ENCODE measurements at regions not wholly inside any gene's neighbourhood (a gene's known extent, or its start where the extent isn't known, plus 50 kb on each side); places are given as distances from the start of the nearest gene placed in this dataset.

GRCh38 chr5:56468277-56468676 is 235.1 kb upstream of the ANKRD55 start:
- DNase-seq (no peak), ATAC-seq (no peak)
- intact Hi-C loops (cut with DNase I, micrococcal nuclease): no loop called here
- Mint-ChIP-seq H3K36me3 (ENCODE audit: low read depth) (no peaks in the 10 kb centered on the region), H3K9me3 (ENCODE audit: low read depth) (no peaks in the 10 kb centered on the region), H3K4me1 (no peaks in the 10 kb centered on the region), H3K27me3 (no peaks in the 10 kb centered on the region), H3K27ac (no peak overlapping the region), H3K4me3 (no peak overlapping the region)
- ChIA-PET POLR2A (no interaction called here), CTCF (interaction anchor here (0.6 to 0.8 kb wide), 2 partner anchors 11 to 335 kb away, joined by 3 to 4 read pairs; no protein-coding TSS in a partner anchor)

DNA sequence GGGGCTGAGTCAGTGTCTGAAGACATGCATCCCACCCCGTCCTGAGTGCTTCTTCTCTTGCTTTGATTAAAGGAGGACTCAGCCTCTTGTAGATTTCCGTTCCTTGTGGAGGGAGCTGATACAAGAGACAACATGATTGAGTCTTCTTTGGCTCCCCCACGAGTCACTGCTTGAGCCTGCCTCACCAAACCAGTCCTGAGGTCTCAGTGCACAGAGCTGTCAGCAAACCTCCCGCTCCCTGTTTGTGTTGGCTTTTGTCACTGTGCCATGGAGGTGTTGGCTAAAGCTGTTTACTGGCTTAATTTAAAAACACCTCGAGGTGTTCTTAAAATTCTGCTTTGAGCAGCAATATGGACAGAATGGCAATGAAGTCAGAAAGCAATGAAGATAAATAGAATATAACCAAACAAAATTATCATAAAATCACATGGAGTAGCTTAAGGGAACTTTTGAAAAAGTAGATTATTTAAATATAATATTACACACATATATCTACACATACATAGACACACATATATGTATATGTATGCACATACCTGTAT is 234.1 kb upstream of the ANKRD55 start:
- no peak overlapping the region for H3K27ac Mint-ChIP-seq
- H3K4me3 Mint-ChIP-seq: no peak overlapping the region
- DNase-seq: no peak
- intact Hi-C loops (cut with DNase I, micrococcal nuclease): no loop called here
- CTCF ChIA-PET: interaction anchor here (0.8 to 1.0 kb wide), 3 partner anchors 10 to 106 kb away, joined by 3 read pairs; no protein-coding TSS in a partner anchor
- H3K36me3 Mint-ChIP-seq (ENCODE audit: low read depth): no peaks in the 10 kb centered on the region
- H3K9me3 Mint-ChIP-seq (ENCODE audit: low read depth): no peaks in the 10 kb centered on the region
- no peaks in the 10 kb centered on the region for H3K27me3 Mint-ChIP-seq
- ATAC-seq: no peak
- H3K4me1 Mint-ChIP-seq: no peaks in the 10 kb centered on the region
- POLR2A ChIA-PET: no interaction called here

DNA sequence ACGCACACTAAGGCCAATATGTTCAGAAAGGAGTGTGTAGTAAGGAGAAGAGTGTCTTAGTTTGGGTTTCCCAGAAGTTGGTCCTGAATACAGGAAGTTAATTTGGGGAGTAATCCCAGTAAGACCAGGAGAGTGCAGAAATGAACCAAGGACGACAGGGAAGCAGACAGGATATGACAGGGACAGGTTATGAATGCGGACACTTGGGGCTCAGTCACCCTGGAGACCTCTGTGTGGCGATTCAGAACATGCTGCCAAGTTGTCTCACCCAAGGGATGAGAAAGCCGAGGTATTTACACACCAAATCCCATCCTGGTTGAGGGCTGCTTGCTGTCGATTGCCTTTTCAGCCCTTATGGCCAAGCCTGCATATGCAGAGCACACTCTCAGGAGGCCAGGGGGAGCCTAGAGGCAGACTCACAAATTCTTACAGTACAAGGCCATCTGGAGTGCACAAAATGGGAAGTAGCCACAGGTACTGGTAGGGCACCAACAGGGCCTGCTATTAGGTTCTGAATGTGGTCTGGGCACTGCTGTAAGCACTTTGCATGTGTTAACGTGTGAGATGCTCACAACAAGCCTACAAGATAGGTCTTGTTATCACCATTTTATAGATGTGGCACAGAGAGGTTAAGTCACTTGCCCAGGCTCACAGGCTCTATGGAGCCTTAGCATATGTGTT is 233.1 kb upstream of the ANKRD55 start:
- POLR2A ChIA-PET: no interaction called here
- no peak for ATAC-seq
- no peak overlapping the region for H3K27ac Mint-ChIP-seq

GRCh38 chr5:56465769-56466135 is 232.6 kb upstream of the ANKRD55 start:
- H3K4me3 Mint-ChIP-seq: no peak overlapping the region
- H3K9me3 Mint-ChIP-seq (ENCODE audit: low read depth): no peaks in the 10 kb centered on the region
- H3K36me3 Mint-ChIP-seq (ENCODE audit: low read depth): no peaks in the 10 kb centered on the region
- DNase-seq: no peak
- ChIA-PET POLR2A (no interaction called here), CTCF (interaction anchor here (0.7 kb wide), 1 partner anchor 367 kb away, joined by 3 read pairs; no protein-coding TSS in a partner anchor)
- H3K27me3 Mint-ChIP-seq: no peaks in the 10 kb centered on the region
- no peak overlapping the region for H3K27ac Mint-ChIP-seq
- intact Hi-C loops (cut with DNase I, micrococcal nuclease): no loop called here
- ATAC-seq: no peak
- no peaks in the 10 kb centered on the region for H3K4me1 Mint-ChIP-seq

More for the DNA sequence above, 233.1 kb upstream of the ANKRD55 start:
- Mint-ChIP-seq H3K9me3 (ENCODE audit: low read depth) (no peaks in the 10 kb centered on the region), H3K36me3 (ENCODE audit: low read depth) (no peaks in the 10 kb centered on the region), H3K4me3 (no peak overlapping the region), H3K4me1 (no peaks in the 10 kb centered on the region), H3K27me3 (no peaks in the 10 kb centered on the region)
- intact Hi-C loops (cut with DNase I, micrococcal nuclease): no loop called here
- CTCF ChIA-PET: no interaction called here
- DNase-seq: no peak

GRCh38 chr5:56464935-56465768 is 232.0 kb upstream of the ANKRD55 start:
- H3K27ac Mint-ChIP-seq: no peak overlapping the region
- no peaks in the 10 kb centered on the region for H3K4me1 Mint-ChIP-seq
- no peak overlapping the region for H3K4me3 Mint-ChIP-seq
- H3K27me3 Mint-ChIP-seq: no peaks in the 10 kb centered on the region
- POLR2A ChIA-PET: no interaction called here
- H3K9me3 Mint-ChIP-seq (ENCODE audit: low read depth): no peaks in the 10 kb centered on the region
- no peak for DNase-seq
- CTCF ChIA-PET: interaction anchor here (0.7 kb wide), 1 partner anchor 368 kb away, joined by 3 read pairs; no protein-coding TSS in a partner anchor
- intact Hi-C loops (cut with DNase I, micrococcal nuclease): no loop called here
- no peak for ATAC-seq
- no peaks in the 10 kb centered on the region for H3K36me3 Mint-ChIP-seq (ENCODE audit: low read depth)

GRCh38 chr5:56463944-56464571 is 230.9 kb upstream of the ANKRD55 start:
- Mint-ChIP-seq H3K27ac (no peak overlapping the region), H3K4me1 (no peaks in the 10 kb centered on the region), H3K9me3 (ENCODE audit: low read depth) (no peaks in the 10 kb centered on the region), H3K4me3 (no peak overlapping the region), H3K27me3 (no peaks in the 10 kb centered on the region), H3K36me3 (ENCODE audit: low read depth) (no peaks in the 10 kb centered on the region)
- POLR2A ChIA-PET: no interaction called here
- DNase-seq (no peak), ATAC-seq (no peak)
- CTCF ChIA-PET: no interaction called here
- intact Hi-C loops (cut with DNase I, micrococcal nuclease): no loop called here

- DNase-seq: no peak
- H3K27ac Mint-ChIP-seq: no peak overlapping the region
- no peak overlapping the region for H3K4me3 Mint-ChIP-seq
- no peaks in the 10 kb centered on the region for H3K36me3 Mint-ChIP-seq (ENCODE audit: low read depth)
- CTCF ChIA-PET: no interaction called here
- intact Hi-C loops (cut with DNase I, micrococcal nuclease): no loop called here
- no peaks in the 10 kb centered on the region for H3K27me3 Mint-ChIP-seq
- POLR2A ChIA-PET: no interaction called here
- ATAC-seq: no peak
- H3K4me1 Mint-ChIP-seq: no peaks in the 10 kb centered on the region
- no peaks in the 10 kb centered on the region for H3K9me3 Mint-ChIP-seq (ENCODE audit: low read depth)
Measured at GRCh38 chr5:56461584-56461983, 228.5 kb upstream of the ANKRD55 start.

DNA sequence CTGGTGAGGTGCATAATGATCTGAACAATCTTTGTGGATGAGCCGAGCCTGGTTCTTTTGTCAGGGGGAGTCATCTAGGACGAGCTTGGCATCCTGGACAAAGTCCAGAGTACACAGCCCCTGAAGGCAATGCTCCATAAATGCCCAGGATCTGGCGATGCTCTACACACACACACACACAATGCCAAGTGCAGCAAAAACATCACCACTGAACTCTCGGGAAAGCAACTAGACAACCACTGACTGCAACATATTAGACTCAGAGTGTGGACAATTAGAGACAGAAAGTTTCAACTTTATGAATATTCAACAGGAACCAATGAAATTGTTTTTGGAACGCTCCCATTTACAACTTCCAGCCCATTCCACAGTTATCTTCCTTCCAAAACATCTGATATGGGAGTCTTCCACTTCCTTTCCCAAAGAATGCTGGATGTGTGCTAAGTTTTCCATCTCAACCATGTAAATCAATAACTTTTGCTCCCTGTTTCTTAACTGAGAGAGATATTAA is 227.6 kb upstream of the ANKRD55 start:
- DNase-seq (no peak), ATAC-seq (no peak)
- H3K27ac Mint-ChIP-seq: no peak overlapping the region
- H3K9me3 Mint-ChIP-seq (ENCODE audit: low read depth): no peaks in the 10 kb centered on the region
- H3K27me3 Mint-ChIP-seq: no peaks in the 10 kb centered on the region
- no peaks in the 10 kb centered on the region for H3K4me1 Mint-ChIP-seq
- no peak overlapping the region for H3K4me3 Mint-ChIP-seq
- H3K36me3 Mint-ChIP-seq (ENCODE audit: low read depth): no peaks in the 10 kb centered on the region
- intact Hi-C loops (cut with DNase I, micrococcal nuclease): no loop called here
- POLR2A ChIA-PET: no interaction called here
- CTCF ChIA-PET: no interaction called here

DNA sequence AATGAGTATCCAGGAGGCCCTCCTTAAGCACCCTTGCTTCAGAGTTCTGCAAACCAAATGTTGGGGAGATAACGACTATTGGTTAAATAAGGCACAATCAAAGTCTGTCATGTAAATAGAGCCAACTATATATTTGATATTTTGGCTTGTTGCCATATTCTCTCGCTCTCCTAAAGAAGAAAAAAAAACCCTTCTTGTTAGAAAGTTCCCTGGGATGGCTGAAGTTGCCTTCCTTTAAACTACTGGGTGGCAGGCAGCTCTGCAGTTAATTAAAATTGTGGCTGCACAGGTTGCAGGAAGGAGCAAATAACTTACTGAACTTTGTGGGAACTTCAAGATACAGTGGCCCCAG is 227.0 kb upstream of the ANKRD55 start:
- no peaks in the 10 kb centered on the region for H3K36me3 Mint-ChIP-seq (ENCODE audit: low read depth)
- H3K27ac Mint-ChIP-seq: no peak overlapping the region
- POLR2A ChIA-PET: no interaction called here
- ATAC-seq (no peak), DNase-seq (no peak)
- H3K4me1 Mint-ChIP-seq: no peaks in the 10 kb centered on the region
- no peak overlapping the region for H3K4me3 Mint-ChIP-seq
- H3K27me3 Mint-ChIP-seq: no peaks in the 10 kb centered on the region
- H3K9me3 Mint-ChIP-seq (ENCODE audit: low read depth): no peaks in the 10 kb centered on the region
- intact Hi-C loops (cut with DNase I, micrococcal nuclease): no loop called here
- CTCF ChIA-PET: interaction anchor here (1.7 kb wide), 1 partner anchor 378 kb away, joined by 5 read pairs; no protein-coding TSS in a partner anchor

- Mint-ChIP-seq H3K27me3 (no peaks in the 10 kb centered on the region), H3K36me3 (ENCODE audit: low read depth) (no peaks in the 10 kb centered on the region), H3K4me3 (no peak overlapping the region), H3K4me1 (no peaks in the 10 kb centered on the region), H3K27ac (no peak overlapping the region), H3K9me3 (ENCODE audit: low read depth) (no peaks in the 10 kb centered on the region)
- POLR2A ChIA-PET: no interaction called here
- CTCF ChIA-PET: interaction anchor here (1.7 kb wide), 1 partner anchor 379 kb away, joined by 5 read pairs; no protein-coding TSS in a partner anchor
- no peak for ATAC-seq
- no peak for DNase-seq
- intact Hi-C loops (cut with DNase I, micrococcal nuclease): no loop called here
Measured at GRCh38 chr5:56459394-56460194, 226.5 kb upstream of the ANKRD55 start.

Measured in activated CD4-positive, alpha-beta T cell treated with anti-CD3 and anti-CD28 coated beads for 36 hours (primary cell).